ENCODE measurements at regions not wholly inside any gene's neighbourhood (a gene's known extent, or its start where the extent isn't known, plus 50 kb on each side); places are given as distances from the start of the nearest gene placed in this dataset.
"Not testable (repeated sequence)": the region's sequence is repeated elsewhere in the genome, so short reads cannot be mapped to it uniquely, and the experiment has no call there.

GRCh38 chr1:79302380-79302930 lies 295.9 kb upstream of the ADGRL4 start:
- no peak for DNase-seq

GRCh38 chr1:79295967-79296366 lies 289.4 kb upstream of the ADGRL4 start:
- DNase-seq, result no peak

- no peak for DNase-seq
These were observed 287.1 kb upstream of the ADGRL4 start for GRCh38 chr1:79293611-79294010.

GRCh38 chr1:79290927-79291474 lies 284.5 kb upstream of the ADGRL4 start:
- DNase-seq, result no peak

- no peak for DNase-seq
These were observed 281.5 kb upstream of the ADGRL4 start for GRCh38 chr1:79287982-79288381.

GRCh38 chr1:79285667-79286066 lies 279.1 kb upstream of the ADGRL4 start:
- DNase-seq, result no peak

- no peak for DNase-seq
These were observed 276.9 kb upstream of the ADGRL4 start for GRCh38 chr1:79283451-79283850.

GRCh38 chr1:79281442-79281841 lies 274.9 kb upstream of the ADGRL4 start:
- no peak for DNase-seq

- no peak for DNase-seq
These were observed 265.2 kb upstream of the ADGRL4 start for GRCh38 chr1:79271759-79272158.

GRCh38 chr1:79264975-79265818 lies 258.7 kb upstream of the ADGRL4 start:
- no peak for DNase-seq

GRCh38 chr1:79264285-79264684 lies 257.8 kb upstream of the ADGRL4 start:
- no peak for DNase-seq

- DNase-seq, result no peak
These were observed 256.3 kb upstream of the ADGRL4 start for GRCh38 chr1:79262745-79263258.

- DNase-seq, result peak; percentile 2
These were observed 253.1 kb upstream of the ADGRL4 start for GRCh38 chr1:79259390-79260336.

- DNase-seq, result no peak
These were observed 248.9 kb upstream of the ADGRL4 start for GRCh38 chr1:79255421-79255820.

GRCh38 chr1:79252598-79252997 lies 246.1 kb upstream of the ADGRL4 start:
- no peak for DNase-seq

GRCh38 chr1:79239840-79240239 lies 233.3 kb upstream of the ADGRL4 start:
- no peak for DNase-seq

GRCh38 chr1:79235301-79236002 lies 228.9 kb upstream of the ADGRL4 start:
- DNase-seq, result no peak

- DNase-seq, result no peak
These were observed 226.3 kb upstream of the ADGRL4 start for GRCh38 chr1:79232818-79233217.

- not testable (repeated sequence) for DNase-seq
These were observed 224.2 kb upstream of the ADGRL4 start for GRCh38 chr1:79230751-79231150.

GRCh38 chr1:79226963-79227362 lies 220.4 kb upstream of the ADGRL4 start:
- DNase-seq, result no peak

GRCh38 chr1:79224537-79224936 lies 218.0 kb upstream of the ADGRL4 start:
- DNase-seq, result no peak

- DNase-seq, result no peak
These were observed 214.0 kb upstream of the ADGRL4 start for GRCh38 chr1:79220509-79220908.
